ENCODE measurements at regions not wholly inside any gene's neighbourhood (a gene's known extent, or its start where the extent isn't known, plus 50 kb on each side); places are given as distances from the start of the nearest gene placed in this dataset.

- TF ChIP-seq TEAD4 (IDR thresholded peaks at IDR 0.05) = no peak
- TF ChIP-seq FOXM1 (IDR thresholded peaks at IDR 0.05; ENCODE audit: borderline replicate concordance, low read depth) = no peak
- TF ChIP-seq, protein P1, sequence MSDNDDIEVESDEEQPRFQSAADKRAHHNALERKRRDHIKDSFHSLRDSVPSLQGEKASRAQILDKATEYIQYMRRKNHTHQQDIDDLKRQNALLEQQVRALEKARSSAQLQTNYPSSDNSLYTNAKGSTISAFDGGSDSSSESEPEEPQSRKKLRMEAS (IDR thresholded peaks at IDR 0.05) = no peak
- TF ChIP-seq TAF1 (IDR thresholded peaks at IDR 0.05; ENCODE audit: low read depth) = no peak
- TF ChIP-seq YY1 (IDR thresholded peaks at IDR 0.05; ENCODE audit: low read depth) = no peak
- TF ChIP-seq TCF12 (IDR thresholded peaks at IDR 0.05; ENCODE audit: low read depth) = no peak
- TF ChIP-seq, protein P2, sequence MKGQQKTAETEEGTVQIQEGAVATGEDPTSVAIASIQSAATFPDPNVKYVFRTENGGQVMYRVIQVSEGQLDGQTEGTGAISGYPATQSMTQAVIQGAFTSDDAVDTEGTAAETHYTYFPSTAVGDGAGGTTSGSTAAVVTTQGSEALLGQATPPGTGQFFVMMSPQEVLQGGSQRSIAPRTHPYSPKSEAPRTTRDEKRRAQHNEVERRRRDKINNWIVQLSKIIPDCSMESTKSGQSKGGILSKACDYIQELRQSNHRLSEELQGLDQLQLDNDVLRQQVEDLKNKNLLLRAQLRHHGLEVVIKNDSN (IDR thresholded peaks at IDR 0.05) = no peak
- TF ChIP-seq REST (IDR thresholded peaks at IDR 0.05; ENCODE audit: low read depth) = no peak
- TF ChIP-seq EP300 (IDR thresholded peaks at IDR 0.05; ENCODE audit: borderline replicate concordance) = no peak
- TF ChIP-seq NFIC (IDR thresholded peaks at IDR 0.05) = no peak
- no peak for TF ChIP-seq RAD21 (IDR thresholded peaks at IDR 0.05; ENCODE audit: low read depth)
- TF ChIP-seq CEBPB (IDR thresholded peaks at IDR 0.05) = no peak
- no peak for TF ChIP-seq ZBTB7A (IDR thresholded peaks at IDR 0.05; ENCODE audit: low read depth)
- TF ChIP-seq EGR1 (IDR thresholded peaks at IDR 0.05) = no peak
Measured at GRCh38 chr11:122181893-122182292, 65.9 kb upstream of the BLID start.
